ENCODE measurements at regions not wholly inside any gene's neighbourhood (a gene's known extent, or its start where the extent isn't known, plus 50 kb on each side); places are given as distances from the start of the nearest gene placed in this dataset.

- no peaks in the 10 kb centered on the region for H3K4me1 ChIP-seq (ENCODE audit: insufficient read depth, low read length)
- H3K4me2 ChIP-seq (ENCODE audit: low read depth, low read length): no peak overlapping the region
- intact Hi-C loops (cut with micrococcal nuclease; ENCODE audit: unreplicated experiment): no loop called here
- H2AFZ ChIP-seq (ENCODE audit: low read length): no peak overlapping the region
- no TSS peak for BruUV-seq (replicated peaks)
- H3K4me3 ChIP-seq (replicated peaks in 1 of 3; ENCODE audit: insufficient read depth in 1 of 3, low read depth in 2 of 3, low read length in 3 of 3): no peak overlapping the region
- H3K36me3 ChIP-seq (replicated peaks in 1 of 2; ENCODE audit: control insufficient read depth in 1 of 2, insufficient read depth in 2 of 2, low read length in 2 of 2): no peaks in the 10 kb centered on the region
- FAIRE-seq (no peak), DNase-seq (ENCODE audit: low spot score) (no peak), ATAC-seq (no peak)
- peaks cover 19% of the 10 kb centered on the region; the same call in 1 of the 2 replicates for H3K9me3 ChIP-seq (ENCODE audit: low read length)
- ChIA-PET POLR2A (no interaction called here), CTCF (ENCODE audit: low intra/inter-chr PET ratio, low total read pairs) (no interaction called here)
- H3K79me2 ChIP-seq (ENCODE audit: insufficient read depth, low read length): no peaks in the 10 kb centered on the region
- no peak overlapping the region for H3K9ac ChIP-seq (ENCODE audit: insufficient read depth, low read depth, low read length)
- H3K27ac ChIP-seq (ENCODE audit: extremely low read length, insufficient read depth, low read length): no peak overlapping the region
- in situ Hi-C loops (cut with HindIII; ENCODE audit: extremely low pct_ligation_motif_present, low pct_unique_long_range_greater_than_20kb): no loop called here
- no peaks in the 10 kb centered on the region for H3K27me3 ChIP-seq (ENCODE audit: control insufficient read depth in 1 of 2, insufficient read depth in 2 of 2, low read length in 2 of 2)
- TF ChIP-seq, protein P1, sequence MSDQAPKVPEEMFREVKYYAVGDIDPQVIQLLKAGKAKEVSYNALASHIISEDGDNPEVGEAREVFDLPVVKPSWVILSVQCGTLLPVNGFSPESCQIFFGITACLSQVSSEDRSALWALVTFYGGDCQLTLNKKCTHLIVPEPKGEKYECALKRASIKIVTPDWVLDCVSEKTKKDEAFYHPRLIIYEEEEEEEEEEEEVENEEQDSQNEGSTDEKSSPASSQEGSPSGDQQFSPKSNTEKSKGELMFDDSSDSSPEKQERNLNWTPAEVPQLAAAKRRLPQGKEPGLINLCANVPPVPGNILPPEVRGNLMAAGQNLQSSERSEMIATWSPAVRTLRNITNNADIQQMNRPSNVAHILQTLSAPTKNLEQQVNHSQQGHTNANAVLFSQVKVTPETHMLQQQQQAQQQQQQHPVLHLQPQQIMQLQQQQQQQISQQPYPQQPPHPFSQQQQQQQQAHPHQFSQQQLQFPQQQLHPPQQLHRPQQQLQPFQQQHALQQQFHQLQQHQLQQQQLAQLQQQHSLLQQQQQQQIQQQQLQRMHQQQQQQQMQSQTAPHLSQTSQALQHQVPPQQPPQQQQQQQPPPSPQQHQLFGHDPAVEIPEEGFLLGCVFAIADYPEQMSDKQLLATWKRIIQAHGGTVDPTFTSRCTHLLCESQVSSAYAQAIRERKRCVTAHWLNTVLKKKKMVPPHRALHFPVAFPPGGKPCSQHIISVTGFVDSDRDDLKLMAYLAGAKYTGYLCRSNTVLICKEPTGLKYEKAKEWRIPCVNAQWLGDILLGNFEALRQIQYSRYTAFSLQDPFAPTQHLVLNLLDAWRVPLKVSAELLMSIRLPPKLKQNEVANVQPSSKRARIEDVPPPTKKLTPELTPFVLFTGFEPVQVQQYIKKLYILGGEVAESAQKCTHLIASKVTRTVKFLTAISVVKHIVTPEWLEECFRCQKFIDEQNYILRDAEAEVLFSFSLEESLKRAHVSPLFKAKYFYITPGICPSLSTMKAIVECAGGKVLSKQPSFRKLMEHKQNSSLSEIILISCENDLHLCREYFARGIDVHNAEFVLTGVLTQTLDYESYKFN (CRISPR knock-in tag; conservative IDR thresholded peaks at IDR 0.05): no peak
- TF ChIP-seq CEBPB (IDR thresholded peaks at IDR 0.05; ENCODE audit: borderline replicate concordance, low read depth, low read length) (no peak), ZIK1 (CRISPR knock-in tag; IDR thresholded peaks at IDR 0.05; ENCODE audit: borderline replicate concordance, low read depth) (no peak), ZNF589 (CRISPR knock-in tag; conservative IDR thresholded peaks at IDR 0.05) (no peak), NR2F1 (CRISPR knock-in tag; IDR thresholded peaks at IDR 0.05) (no peak), ARID3A (IDR thresholded peaks at IDR 0.05; ENCODE audit: low read depth, low read length) (no peak)
- WGBS (ENCODE audit: low lambda C conversion rate): 17% methylated on average over 9 of the region's 9 CpGs
- no peaks in the 10 kb centered on the region for H4K20me1 ChIP-seq (ENCODE audit: insufficient read depth, low read length)
Measured at GRCh38 chr6:120584111-120584760, 750.0 kb downstream of the TBC1D32 start.
